ENCODE measurements at regions not wholly inside any gene's neighbourhood (a gene's known extent, or its start where the extent isn't known, plus 50 kb on each side); places are given as distances from the start of the nearest gene placed in this dataset.
"Not testable (repeated sequence)": the region's sequence is repeated elsewhere in the genome, so short reads cannot be mapped to it uniquely, and the experiment has no call there.

- no peaks in the 10 kb centered on the region for H3K79me2 ChIP-seq (ENCODE audit: insufficient read depth, low read length)
These were observed 122.6 kb downstream of the FCRL5 start for GRCh38 chr1:157429601-157430240.

GRCh38 chr1:157423764-157424163, 128.6 kb downstream of the FCRL5 start:
- H3K27me3 ChIP-seq (ENCODE audit: control insufficient read depth in 2 of 2, insufficient read depth in 2 of 2, low read length in 2 of 2); H3K27me3 Mint-ChIP-seq (ENCODE audit: low read depth in 3 of 3); H3K9me3 Mint-ChIP-seq; H3K27ac ChIP-seq (ENCODE audit: low read depth in 1 of 2, low read length in 2 of 2); H3K9ac ChIP-seq (ENCODE audit: insufficient read depth, low read length, poor library complexity, severe bottlenecking); H3K4me3 ChIP-seq (replicated peaks in 1 of 3; ENCODE audit: low read depth in 2 of 3, low read length in 3 of 3); H3K4me3 Mint-ChIP-seq; DNase-seq; H3K27ac Mint-ChIP-seq; H3K4me1 ChIP-seq (ENCODE audit: control insufficient read depth in 1 of 2, insufficient read depth in 2 of 2, low read length in 2 of 2); H4K20me1 ChIP-seq (ENCODE audit: insufficient read depth, low read length); H3K9me3 ChIP-seq (replicated peaks in 1 of 2; ENCODE audit: control insufficient read depth in 1 of 2, insufficient read depth in 1 of 2, low read length in 2 of 2); H3K79me2 ChIP-seq (ENCODE audit: insufficient read depth, low read length); H3K4me2 ChIP-seq (replicated peaks; ENCODE audit: extremely low read depth, low read length, poor library complexity, severe bottlenecking); intact Hi-C loops (cut with micrococcal nuclease); H3K36me3 ChIP-seq (replicated peaks in 1 of 2; ENCODE audit: control insufficient read depth in 1 of 2, insufficient read depth in 2 of 2, low read length in 2 of 2); H2AFZ ChIP-seq (ENCODE audit: insufficient read depth, low read depth, low read length, poor library complexity, severe bottlenecking); H3K4me1 Mint-ChIP-seq; H3K36me3 Mint-ChIP-seq: not testable (repeated sequence)
- 100% methylated on average over 1 of the region's 1 CpG for WGBS (ENCODE audit: insufficient coverage)

More at GRCh38 chr1:157429601-157430240, 122.6 kb downstream of the FCRL5 start:
- Mint-ChIP-seq H3K36me3 (peaks cover 0 to 1% of the 10 kb centered on the region in 2 donors), H3K4me3 (no peak overlapping the region), H3K4me1 (peaks cover under 1% of the 10 kb centered on the region), H3K9me3 (no peaks in the 10 kb centered on the region), H3K27me3 (ENCODE audit: low read depth in 3 of 3) (peaks cover 2 to 5% (median 3%) of the 10 kb centered on the region in 3 donors), H3K27ac (no peak overlapping the region)
- Histone ChIP-seq H3K9ac (ENCODE audit: insufficient read depth, low read length, poor library complexity, severe bottlenecking) (no peak overlapping the region), H3K36me3 (replicated peaks in 1 of 2; ENCODE audit: control insufficient read depth in 1 of 2, insufficient read depth in 2 of 2, low read length in 2 of 2) (no peaks in the 10 kb centered on the region), H3K4me1 (ENCODE audit: control insufficient read depth in 1 of 2, insufficient read depth in 2 of 2, low read length in 2 of 2) (no peaks in the 10 kb centered on the region), H3K4me3 (replicated peaks in 1 of 3; ENCODE audit: low read depth in 2 of 3, low read length in 3 of 3) (no peak overlapping the region), H4K20me1 (ENCODE audit: insufficient read depth, low read length) (no peaks in the 10 kb centered on the region), H3K27me3 (ENCODE audit: control insufficient read depth in 2 of 2, insufficient read depth in 2 of 2, low read length in 2 of 2) (no peaks in the 10 kb centered on the region), H2AFZ (ENCODE audit: insufficient read depth, low read depth, low read length, poor library complexity, severe bottlenecking) (no peak overlapping the region), H3K27ac (ENCODE audit: low read depth in 1 of 2, low read length in 2 of 2) (no peak overlapping the region), H3K9me3 (replicated peaks in 1 of 2; ENCODE audit: control insufficient read depth in 1 of 2, insufficient read depth in 1 of 2, low read length in 2 of 2) (no peaks in the 10 kb centered on the region), H3K4me2 (replicated peaks; ENCODE audit: extremely low read depth, low read length, poor library complexity, severe bottlenecking) (no peak overlapping the region)
- intact Hi-C loops (cut with micrococcal nuclease), result no loop called here
- no peak for TF ChIP-seq CTCF (IDR thresholded peaks at IDR 0.05)
- WGBS (ENCODE audit: insufficient coverage), result 100% methylated on average over 2 of the region's 5 CpGs
- no peak for DNase-seq

All from CD14-positive monocyte (primary cell).